Activated CD4-positive, alpha-beta T cell treated with anti-CD3 and anti-CD28 coated beads for 24 hours (primary cell): ENCODE measurements at regions not wholly inside any gene's neighbourhood (a gene's known extent, or its start where the extent isn't known, plus 50 kb on each side); places are given as distances from the start of the nearest gene placed in this dataset.

ENCODE experiments used
- DNase-seq, 2 donors: peaks; one replicate each; pipeline ENCODE4 v3.0.0-alpha.2; 2020; ENCODE audit warnings: low read depth in 2 of 2

GRCh38 chr6:143595251-143596036 is 82.3 kb upstream of the PHACTR2 start:
- DNase-seq: no peak

- no peak for DNase-seq
Measured at GRCh38 chr6:143594647-143595046, 83.1 kb upstream of the PHACTR2 start.

DNA sequence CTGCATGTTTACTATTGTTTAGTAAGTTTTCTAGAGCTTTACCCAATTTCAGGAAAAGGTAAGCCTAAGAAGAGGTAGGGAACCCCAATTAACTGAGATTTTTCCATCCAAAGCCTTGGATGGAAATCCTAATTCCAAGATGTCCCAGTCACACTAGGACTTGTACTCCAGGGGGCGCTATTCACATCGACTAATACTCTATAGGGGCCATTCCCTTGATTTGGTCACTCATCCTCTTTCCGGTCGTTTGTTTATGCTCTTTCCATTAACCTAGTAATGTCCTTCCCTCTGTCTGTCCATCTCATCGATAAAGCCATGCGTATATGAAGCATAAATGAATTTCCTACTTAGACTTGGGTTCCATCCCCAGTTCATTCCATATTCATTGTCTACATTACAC is 80.8 kb upstream of the FUCA2 start:
- no peak for DNase-seq

DNA sequence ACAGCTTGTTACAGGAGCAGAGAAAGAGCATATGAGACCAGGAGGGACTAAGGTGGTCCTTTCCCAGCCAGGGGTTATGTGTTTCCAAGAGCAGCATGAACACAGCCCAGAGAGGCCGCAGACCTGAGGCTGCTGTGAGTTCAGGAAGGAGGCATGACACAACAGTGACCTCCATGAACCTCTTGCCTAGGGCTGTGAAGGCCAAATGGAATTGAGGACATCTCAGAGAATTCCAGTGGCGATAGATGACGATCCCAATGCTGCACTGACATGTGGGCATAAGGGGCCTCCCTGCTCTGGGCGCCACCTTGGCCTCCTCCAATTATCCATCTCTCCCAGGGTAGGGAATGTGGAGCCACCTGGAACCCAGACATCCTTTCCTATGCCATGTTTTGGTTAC is 79.9 kb upstream of the FUCA2 start:
- DNase-seq: no peak

- DNase-seq: no peak
Measured at GRCh38 chr6:143589162-143589561, 77.6 kb upstream of the FUCA2 start.

- no peak for DNase-seq
Measured at GRCh38 chr6:143586557-143586956, 75.0 kb upstream of the FUCA2 start.

- DNase-seq: no peak
Measured at GRCh38 chr6:143585716-143586115, 74.2 kb upstream of the FUCA2 start.

- no peak for DNase-seq
Measured at GRCh38 chr6:143585241-143585640, 73.7 kb upstream of the FUCA2 start.

DNA sequence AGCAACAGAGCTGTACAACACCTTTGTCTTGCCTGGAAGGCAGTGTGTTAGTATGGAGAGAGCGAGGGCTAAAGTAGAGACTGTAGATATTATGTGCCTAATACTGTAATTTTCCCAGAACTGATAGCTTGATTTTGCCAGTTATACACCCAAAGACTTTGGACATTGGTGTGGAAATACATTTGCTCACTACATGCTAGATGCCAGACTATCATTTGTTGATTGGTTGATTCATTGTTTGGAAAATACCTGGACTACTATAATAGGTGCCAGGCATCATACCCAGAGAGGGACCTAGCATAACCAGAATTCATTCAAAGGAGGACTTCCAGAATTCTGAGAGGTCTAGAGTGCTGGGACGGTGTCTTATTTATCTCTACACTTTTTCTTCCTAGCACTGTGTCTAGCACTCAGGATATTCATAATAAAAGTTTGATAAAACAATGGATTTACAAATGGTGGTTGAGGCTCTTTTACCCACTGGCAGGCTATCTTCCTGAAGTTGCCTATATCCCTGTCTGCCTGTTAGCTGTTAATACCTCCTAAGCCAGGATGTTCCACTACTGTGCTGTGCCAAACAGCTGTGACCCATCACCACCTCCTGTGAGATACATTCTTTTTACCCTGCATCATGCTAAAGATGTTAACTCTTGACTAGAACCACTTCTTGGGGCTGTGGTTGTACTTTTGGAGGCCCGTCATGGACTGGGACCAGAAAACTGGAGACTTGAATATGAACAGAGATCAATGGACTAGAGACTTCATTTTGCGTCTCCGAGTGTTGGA is 72.2 kb upstream of the FUCA2 start:
- DNase-seq: no peak

- no peak for DNase-seq
Measured at GRCh38 chr6:143581835-143582480, 70.4 kb upstream of the FUCA2 start.

GRCh38 chr6:143579703-143580102 is 68.2 kb upstream of the FUCA2 start:
- no peak for DNase-seq

DNA sequence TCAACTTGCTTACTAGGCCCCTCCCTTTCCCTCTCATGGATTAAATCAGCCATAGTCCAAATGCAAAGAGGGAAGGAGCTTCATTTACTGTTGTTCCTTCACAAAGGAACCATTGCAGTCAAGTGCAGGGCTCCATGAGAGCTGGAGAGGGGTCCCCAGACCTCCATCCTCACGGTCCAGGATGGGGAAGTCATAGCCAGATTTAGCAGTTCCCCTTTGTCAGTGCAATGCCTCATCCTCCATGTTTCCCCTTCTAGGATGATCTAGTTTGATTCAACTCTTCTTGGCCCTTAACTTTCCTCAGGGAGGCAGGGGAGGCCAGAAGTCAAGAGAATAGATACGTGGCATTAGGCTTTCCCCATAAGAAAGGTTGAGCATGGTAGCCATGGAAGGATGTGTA is 66.5 kb upstream of the FUCA2 start:
- no peak for DNase-seq

GRCh38 chr6:143575901-143576426 is 64.4 kb upstream of the FUCA2 start:
- DNase-seq: no peak

DNA sequence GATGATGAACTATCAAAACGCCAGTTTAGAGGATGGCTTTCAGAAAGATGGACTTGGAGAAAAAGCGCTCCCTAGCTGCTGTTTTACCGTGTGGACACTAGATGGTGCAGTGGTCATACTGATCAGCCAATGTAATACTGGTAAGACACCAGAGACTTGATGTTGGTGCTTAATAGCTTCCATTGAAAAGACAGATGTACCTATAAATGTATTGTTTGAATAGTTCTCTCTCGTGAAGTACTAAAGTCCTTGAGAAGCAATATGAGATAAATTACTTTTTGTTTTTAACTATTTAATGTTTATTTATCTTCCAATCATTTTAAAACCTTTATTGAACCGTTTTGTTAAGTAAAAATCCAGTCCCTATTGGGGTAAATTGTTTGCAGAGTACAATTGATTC is 63.9 kb upstream of the FUCA2 start:
- DNase-seq: peak in 1 of 2 donors; percentile 38

- no peak for DNase-seq
Measured at GRCh38 chr6:143570147-143570853, 58.8 kb upstream of the FUCA2 start.

- DNase-seq: no peak
Measured at GRCh38 chr6:143569040-143569439, 57.5 kb upstream of the FUCA2 start.

DNA sequence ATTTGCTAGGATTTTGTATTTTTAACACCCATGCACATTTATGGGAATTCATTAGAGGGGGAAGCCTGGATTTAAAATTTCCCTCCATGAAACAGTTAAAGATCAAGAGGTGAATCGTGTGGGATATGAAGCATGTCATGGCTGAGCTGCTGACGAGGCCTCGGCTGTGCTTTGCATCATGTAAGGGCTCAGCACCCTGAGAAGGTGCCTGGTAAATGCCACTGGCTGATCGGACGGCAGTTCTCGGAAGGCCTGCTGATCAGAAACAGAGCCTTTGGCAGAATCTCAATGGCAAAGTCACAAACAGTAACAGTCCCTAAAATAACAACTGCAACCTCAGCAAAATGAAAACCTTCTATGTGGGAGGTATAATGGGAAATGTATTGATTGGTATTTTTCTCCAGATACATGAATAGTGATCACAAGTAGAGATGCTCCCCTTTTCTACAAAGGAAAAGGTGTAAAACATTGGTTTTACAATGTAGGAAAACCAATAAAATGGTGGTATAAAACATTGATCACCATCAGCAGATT is 53.0 kb upstream of the FUCA2 start:
- DNase-seq: no peak

DNA sequence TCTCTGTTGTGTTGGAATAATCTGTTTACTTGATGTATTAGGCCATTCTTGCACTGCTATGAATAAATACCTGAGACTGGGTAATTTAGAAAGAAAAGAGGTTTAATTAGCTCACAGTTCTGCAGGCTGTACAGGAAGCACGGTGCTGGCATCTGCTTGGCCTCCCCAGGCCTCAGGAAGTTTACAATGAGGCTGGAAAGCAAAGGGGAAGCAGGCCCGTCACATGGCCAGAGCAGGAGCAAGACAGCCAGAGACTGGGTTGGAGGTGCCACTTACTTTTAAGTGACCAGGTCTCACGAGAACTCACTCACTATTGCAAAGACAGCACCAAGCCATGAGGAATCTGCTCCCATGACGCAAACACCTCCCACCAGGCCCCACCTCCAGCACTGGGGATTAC is 50.6 kb upstream of the FUCA2 start:
- no peak for DNase-seq
